Testis (tissue), 2 donors: ENCODE measurements at regions not wholly inside any gene's neighbourhood (a gene's known extent, or its start where the extent isn't known, plus 50 kb on each side); places are given as distances from the start of the nearest gene placed in this dataset.

Source experiments
- POLR2A ChIP-seq: fragments of 450-650 bp; IDR thresholded peaks from one replicate; pipeline ENCODE4 v1.6.1; 2017; ENCODE audit warnings: antibody characterized with exemption, mild to moderate bottlenecking, moderate library complexity
- TF ChIP-seq, protein P1 (sequence below), 3 experiments: fragments of 450-650 bp in 2 of 3; fragments of 200-600 bp in 1 of 3; sonication (generic) in 1 of 3; IDR thresholded peaks; one replicate each; pipeline ENCODE4 v1.5.1; 2016 to 2019; ENCODE audit warnings: antibody characterized with exemption in 3 of 3, mild to moderate bottlenecking in 2 of 3, moderate library complexity in 1 of 3

DNA sequence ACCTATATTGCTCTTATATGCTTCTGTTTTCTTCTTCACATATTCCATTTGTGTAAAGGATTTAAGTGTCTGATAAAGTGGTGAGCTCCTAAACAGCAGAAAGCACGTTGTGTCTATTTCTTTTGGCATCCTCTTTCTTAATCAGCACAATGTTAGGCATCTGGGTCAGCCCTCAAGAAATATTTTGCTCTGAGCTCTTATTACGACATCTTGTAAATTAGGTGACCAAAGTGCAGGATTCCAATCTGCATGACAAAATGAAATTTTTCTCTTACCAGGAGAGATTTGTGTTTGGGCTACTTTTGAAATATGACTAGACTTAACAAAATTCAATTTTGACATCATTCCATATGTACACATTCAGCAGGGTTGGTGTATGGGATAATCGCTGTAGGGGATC, 210.0 kb upstream of the IGFBP7 start:
- TF ChIP-seq, protein P1, sequence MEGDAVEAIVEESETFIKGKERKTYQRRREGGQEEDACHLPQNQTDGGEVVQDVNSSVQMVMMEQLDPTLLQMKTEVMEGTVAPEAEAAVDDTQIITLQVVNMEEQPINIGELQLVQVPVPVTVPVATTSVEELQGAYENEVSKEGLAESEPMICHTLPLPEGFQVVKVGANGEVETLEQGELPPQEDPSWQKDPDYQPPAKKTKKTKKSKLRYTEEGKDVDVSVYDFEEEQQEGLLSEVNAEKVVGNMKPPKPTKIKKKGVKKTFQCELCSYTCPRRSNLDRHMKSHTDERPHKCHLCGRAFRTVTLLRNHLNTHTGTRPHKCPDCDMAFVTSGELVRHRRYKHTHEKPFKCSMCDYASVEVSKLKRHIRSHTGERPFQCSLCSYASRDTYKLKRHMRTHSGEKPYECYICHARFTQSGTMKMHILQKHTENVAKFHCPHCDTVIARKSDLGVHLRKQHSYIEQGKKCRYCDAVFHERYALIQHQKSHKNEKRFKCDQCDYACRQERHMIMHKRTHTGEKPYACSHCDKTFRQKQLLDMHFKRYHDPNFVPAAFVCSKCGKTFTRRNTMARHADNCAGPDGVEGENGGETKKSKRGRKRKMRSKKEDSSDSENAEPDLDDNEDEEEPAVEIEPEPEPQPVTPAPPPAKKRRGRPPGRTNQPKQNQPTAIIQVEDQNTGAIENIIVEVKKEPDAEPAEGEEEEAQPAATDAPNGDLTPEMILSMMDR (IDR thresholded peaks at IDR 0.05): no peak
- no peak for TF ChIP-seq POLR2A
